Hematopoietic multipotent progenitor cell treated with erythropoietin and hydrocortisone succinate and interleukin-3 and kit ligand, for 4 days (in vitro differentiated cells): ENCODE measurements at regions not wholly inside any gene's neighbourhood (a gene's known extent, or its start where the extent isn't known, plus 50 kb on each side); places are given as distances from the start of the nearest gene placed in this dataset.
A peak's percentile ranks its signal among the peaks of the same experiment; 100 is the strongest.

Experiments used
- DNase-seq: peaks from one replicate; pipeline ENCODE4 v3.0.0-alpha.2; 2015

DNA sequence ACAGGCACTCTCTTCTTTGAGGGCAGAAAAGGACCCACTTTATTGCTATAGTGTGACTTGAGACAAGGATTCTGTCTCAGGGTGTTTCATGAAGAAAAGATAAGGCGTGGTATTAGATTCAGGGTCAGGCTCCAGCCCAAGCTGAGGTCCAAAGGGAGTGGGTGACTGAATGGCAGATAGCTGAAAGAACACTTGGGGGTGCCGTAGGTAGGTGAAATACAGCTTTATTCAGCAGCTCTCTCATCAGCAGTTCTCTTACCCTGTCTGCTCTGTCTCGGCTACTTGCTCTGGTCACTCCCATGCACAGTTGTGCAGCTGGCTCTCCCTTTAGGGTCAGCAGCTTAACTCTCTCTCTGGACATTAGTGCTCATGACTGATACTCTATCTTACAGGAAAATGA, 379.9 kb downstream of the LPIN1 start:
- peak; percentile 52 for DNase-seq

DNA sequence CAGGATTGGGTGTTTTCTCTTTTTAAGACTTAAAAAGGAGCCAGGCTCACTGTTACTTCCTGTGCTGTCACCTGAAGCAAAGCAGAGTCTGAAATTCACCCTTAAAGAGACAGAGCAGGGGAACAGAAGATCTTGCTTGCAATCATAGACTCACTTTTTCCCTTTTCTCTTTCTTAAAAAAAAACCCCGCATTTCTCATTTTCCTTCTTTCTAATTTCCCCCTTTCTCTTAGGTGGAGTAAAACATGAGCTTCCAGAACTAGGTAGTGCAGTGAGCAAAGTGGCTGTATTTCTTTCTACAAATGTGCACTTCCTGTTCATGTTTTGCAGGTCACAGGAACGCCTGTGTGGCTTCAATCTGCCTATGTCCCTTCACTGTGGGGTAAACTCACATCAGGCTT, 381.2 kb downstream of the LPIN1 start:
- DNase-seq: no peak

DNA sequence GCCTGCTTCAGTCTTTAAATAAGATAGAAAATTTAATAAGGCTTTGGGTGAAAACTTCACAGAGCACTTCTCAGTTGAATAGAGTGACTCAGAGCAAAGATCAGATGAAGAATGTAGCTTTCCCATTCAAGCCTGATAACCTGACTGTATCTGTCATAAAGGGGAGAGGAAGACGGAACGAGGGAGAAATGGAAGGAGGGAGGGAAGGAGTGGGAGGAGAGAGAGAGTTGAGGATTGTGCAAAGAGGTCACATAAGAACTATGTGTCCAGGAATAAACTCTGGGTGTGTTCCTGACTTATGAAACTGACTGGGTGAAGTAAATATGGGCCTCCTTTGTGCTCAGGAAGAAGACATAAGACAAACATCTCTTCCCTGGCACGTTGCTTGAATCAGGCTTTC, 385.5 kb downstream of the LPIN1 start:
- no peak for DNase-seq

DNA sequence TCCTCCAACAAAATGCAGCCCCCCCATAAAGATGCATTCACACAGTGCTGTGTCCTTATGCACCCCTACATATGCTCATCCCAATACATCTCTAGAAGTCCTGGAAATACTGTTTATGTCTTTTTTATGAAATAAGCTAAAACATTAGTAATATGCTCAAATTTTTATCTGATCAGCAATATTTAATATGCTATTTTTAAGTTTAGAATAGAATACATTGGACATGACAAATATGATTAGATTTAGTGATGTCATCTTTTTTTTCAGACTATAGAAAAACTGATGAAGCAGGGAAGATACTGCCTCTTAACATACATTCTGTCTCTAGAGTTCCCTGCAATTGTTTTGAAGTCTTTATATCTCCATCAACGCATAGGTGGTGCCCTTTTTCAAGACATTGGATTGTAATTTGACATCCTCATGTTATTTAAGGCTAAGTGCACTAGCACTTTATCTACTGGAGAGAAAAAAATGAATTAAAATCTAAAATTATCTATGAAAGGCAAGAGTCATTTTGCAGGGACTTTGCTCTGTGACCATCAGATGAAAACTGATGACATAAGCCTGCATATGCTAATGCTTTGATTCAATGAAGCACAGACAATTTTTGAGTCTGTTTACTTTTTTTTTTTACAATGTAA, 395.3 kb downstream of the LPIN1 start:
- no peak for DNase-seq

DNA sequence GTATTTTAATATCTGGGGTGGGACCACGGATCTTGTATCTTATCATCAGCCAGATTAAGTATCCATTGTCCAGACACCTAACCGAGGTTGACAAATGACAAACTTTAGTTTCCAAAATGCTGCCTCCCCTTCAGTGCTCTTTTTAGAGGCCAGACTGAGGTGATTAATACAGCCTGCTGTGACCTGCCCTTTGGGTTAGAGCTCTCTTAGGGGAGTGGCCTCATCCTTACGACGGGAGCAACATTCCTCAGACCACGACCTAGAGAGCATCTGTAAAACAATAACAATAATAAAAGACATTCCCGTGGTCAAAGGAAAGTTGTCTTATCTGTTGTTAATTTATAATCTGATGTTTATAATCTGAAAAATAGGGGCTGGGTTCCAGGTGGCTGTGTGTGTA, 405.3 kb downstream of the LPIN1 start:
- no peak for DNase-seq

DNA sequence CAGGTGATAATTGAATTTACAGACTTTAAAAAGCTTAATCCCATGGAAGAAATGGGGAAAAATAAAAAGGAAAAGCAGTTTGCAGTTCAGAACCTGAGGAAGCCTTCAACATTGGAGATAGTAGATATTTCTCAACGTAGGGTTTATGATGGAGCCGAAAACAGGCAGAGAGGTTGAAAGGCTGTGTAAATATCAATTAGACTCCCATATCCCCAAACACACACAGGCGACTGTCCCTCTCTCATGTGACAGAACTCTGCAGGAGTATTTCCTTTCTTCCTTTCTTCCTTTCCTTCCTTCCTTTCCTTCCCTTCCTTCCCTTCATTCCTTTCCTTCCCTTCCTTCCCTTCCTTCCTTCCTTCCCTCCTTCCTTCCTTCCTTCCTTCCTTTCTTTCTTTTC, 406.5 kb downstream of the LPIN1 start:
- no peak for DNase-seq

DNA sequence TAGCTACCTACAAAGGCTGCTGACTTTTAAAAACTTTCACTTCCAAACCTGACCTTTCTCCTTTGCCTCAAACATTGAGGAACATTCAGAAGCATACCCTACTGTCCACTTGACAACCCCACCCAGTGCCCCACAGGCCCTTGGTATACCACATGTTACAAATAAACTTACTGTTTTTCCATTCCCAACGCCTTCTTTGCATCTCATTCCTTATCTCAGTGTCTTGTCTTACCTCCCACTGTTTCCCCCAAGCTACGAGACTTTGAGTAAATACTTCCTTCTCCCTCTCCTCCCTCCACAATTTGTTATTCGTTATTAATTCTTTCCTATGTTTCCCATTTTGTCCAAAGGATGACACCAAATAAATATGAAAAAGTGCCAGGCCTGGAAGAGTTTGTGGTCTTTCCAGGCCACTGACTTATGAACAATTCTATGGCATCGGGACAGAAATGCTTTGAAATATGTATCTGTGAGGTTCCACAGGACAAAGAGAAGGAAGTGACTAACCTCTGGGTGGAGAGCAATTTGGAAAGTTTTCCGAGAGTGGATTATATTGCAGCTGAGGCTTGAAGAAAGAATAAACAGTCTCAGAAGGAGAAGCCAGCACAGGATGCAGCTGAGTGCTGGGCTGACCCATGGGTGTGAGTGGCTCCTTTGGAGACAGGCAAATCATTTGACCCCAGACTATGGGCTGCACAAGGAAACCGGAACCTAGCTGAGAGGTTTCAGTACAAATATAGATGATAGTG, 409.0 kb downstream of the LPIN1 start:
- DNase-seq: no peak

DNA sequence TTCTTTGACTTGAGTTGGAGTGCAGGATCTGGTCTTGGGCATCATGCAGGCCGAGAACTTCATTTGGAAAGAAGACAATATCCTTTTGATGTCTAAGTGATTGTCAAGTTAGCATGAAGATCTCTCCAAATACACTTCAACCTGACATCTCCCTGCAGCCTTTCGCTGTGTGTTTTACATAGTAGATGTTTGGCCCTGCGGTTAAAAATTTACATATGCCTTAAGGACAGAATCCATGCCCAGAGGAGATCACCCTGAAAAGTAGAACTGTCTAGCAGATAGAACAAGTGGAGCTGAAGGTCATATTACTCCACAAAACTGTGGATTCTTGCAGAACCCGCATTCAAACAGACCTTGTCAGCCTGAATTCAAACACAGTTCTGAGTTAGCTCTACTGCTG, 409.9 kb downstream of the LPIN1 start:
- no peak for DNase-seq

DNA sequence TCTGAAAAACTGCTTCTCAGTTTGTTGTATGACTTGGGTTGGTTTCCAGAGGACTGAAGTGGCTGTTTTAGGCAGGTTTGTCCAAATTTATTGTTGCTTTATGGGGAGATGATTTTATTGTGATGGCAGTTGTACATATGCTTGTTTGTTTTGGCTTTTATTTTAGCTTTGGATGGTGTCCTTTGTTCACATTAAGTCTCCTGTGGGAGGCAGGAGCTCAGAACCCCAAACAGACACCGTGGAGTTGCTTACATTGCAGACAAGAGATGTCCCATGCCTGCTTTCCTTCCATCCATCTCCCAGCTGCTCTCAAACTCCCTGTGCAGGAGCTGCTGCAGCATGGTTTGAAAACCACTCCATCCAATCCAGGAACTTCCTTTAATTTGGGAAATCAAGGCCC, 414.7 kb downstream of the LPIN1 start:
- no peak for DNase-seq

DNA sequence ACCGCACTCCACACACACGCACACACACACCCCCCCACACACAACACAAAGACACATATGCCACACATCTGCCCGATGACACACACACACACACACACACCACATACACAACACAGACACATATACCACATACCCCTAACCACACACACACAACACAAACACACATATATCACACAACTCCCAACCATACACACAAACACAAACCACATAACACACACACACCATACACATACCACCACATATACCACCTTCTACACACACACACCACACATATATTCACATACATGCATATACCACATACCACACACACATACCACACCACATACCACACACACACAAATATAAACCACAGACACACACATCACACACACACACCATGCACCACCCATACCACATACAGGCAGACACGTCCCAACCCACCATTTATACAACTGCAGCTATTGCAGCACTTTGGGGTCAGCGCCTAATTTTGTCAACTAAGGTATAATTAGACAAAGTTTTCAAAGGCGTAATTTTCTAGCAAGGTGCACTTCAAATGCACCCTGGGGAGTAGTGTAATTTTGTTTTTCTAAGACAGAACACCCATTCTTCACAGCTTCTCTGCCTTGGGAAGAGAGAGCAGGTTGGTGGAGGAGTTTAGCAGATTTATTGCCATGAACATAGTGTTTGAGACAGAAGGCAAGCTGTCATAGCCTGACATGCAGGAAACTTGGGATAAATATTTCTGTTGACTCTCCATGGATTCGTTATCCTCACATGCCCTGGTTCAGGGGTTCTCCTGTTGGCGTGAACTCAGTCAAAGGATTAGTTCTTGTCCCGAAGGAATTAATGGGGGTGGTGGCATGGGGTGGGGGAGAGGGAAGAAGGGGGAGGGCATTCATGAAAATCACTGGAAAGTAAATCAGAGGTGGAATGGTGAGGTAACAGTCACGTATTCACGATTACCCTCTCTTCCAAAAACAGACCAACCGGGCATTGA, 416.1 kb downstream of the LPIN1 start:
- DNase-seq: no peak

DNA sequence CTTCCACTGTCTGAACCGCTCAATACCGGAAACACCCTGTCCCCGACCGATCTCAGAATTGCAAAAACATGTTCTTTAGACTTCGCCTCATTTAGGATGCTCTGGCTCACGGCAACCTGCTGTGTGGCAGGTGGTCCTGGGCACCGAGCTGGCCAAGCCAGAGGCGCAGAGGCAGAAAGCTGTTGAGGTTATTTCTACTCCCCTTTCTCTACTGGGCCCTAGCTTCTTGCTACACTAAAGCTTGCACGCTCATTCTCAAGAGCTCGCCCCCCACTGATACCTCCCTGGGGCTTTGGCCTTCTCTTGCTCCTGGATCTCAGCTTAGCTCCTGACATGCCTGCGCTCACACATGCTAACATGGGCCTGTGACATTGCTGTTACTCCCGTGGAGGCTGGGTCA, 417.4 kb downstream of the LPIN1 start:
- DNase-seq: no peak

DNA sequence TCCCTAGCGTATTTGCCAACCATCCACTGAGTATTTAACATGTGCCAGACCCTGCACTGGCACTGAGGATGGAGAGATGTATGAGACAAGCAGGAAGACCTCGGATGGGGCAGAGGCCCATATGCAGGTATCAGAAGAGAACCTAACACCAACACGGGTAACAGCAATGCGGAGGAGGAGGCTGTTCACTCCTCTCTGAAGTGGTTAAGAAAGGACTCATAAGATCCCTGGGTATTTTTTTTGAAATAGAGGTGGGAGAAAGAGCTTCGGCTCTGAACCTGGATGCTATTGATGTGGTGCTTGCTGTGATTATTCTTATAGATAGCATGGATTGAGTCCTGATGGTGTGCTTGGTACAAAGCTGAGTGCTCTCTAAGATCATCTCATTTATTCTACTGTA, 418.3 kb downstream of the LPIN1 start:
- DNase-seq: no peak

DNA sequence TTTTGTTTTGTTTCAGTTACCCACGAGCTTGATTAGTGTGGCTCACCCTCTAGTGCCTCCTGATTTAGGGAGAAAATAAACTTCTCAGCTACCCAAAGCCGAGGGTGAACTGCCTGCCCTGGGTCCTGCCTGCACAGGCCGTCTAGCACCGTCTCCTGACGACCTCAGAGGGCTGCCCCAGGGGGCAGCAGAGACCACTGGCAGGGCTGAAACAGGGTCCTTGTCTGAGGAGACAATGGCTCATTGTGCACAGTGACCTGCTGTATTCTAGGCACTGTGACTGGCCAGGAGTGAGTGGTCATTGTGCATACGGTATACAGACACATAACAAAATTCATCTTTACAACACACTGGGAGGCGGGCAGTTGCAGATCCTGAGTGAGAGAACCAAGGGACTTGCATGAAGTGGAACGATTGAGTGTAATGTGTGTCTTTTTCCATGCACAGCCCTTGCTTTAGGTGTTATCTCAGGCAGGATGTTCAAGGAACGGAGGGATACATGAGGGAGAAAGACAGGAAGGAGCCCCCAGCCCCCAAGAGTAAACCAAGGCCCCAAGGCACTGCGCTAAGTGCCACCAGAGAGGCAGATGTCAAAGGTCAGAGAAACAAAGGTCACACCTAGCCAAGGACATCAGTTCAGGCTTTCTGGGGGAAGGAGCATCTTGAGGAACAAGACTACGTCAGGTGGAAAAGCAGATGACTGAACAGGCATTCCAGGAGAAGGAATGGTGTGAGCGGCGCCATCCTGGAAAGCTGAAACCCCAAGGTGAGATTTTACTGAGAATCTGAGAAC, 421.3 kb downstream of the LPIN1 start:
- peak; percentile 58 for DNase-seq

DNA sequence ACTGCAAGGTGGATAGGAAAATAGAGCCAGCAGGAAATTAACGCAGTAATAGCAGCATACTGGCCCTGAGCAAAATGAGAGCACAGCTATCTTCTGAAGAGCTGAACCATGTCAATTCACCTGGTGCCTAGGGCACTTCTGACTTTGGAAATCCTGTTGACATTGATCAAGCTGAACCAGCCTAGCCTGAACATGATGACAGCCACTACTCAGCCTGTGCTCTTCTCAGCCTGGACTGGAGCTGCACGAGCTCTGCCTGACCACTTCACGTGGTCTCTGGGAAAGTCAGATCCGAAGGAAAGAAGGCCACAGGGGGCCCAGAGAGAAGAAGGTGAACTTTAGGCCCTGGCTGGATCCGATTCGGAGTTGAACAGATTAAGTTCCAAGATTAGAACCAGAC, 421.9 kb downstream of the LPIN1 start:
- no peak for DNase-seq

DNA sequence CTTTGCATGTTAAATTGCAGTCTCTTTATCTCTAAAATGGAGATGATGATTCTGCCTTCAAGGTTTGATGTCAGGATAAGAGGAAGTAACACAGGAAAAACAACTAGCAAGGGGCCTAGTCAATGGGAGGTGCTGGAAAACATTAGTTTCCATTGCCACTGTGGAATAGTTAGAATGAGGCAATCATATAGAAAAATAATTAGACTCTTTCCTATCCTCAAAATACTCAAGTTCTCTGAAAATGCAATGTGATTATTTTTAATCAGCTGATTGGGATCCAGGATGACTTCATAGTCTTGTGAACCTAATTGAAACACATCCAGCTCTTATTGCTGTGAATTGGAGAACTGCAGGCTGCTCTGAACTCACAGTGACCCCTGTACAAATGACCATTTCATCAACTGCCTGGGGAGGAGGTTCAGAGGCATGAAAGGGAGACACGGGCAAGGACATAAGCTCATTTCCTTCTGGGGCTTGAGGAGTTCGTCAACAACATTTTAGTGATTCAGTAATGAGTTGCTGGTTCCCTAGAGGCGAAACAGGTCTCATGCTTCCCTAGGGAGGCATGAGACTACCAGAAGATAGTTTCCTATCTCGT, 422.5 kb downstream of the LPIN1 start:
- DNase-seq: no peak

DNA sequence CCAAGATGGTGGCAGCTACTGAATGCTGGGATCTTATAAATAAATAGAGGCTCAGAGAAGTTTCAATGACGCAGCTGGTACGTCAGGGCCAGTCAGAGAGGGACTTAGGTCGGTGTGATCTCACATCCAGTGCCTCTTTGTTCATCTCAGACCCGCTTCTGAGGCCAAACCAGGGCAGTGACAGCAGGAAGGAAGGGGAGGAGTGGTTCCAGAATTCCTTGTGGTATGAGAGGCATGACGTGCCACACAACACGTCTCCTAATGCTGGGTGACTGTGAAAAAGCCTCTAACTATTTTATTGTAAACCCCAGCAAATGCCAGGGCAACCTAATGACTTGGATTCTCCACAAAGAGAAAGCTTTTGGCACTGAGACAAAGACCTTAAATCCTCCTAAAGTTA, 423.3 kb downstream of the LPIN1 start:
- DNase-seq: peak; percentile 48

DNA sequence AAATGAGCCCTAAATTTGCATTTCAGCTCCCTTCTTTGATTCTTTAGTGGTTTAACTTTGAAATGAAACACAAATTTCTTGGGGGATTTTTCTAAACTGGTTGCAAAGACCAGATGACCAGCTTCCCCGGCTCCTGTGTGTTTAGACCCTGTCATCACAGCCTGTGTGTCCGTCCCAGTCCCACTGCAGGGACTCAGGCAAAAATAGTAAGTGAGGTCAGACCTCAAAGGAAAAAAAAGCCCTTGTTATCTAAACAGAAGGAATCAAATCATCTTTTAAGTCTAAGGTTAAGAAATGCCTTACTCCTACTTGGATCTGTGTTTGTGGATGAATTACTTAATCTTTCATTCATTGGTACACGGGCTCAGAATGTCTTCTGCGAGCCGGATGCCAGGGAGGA, 423.7 kb downstream of the LPIN1 start:
- DNase-seq: no peak

DNA sequence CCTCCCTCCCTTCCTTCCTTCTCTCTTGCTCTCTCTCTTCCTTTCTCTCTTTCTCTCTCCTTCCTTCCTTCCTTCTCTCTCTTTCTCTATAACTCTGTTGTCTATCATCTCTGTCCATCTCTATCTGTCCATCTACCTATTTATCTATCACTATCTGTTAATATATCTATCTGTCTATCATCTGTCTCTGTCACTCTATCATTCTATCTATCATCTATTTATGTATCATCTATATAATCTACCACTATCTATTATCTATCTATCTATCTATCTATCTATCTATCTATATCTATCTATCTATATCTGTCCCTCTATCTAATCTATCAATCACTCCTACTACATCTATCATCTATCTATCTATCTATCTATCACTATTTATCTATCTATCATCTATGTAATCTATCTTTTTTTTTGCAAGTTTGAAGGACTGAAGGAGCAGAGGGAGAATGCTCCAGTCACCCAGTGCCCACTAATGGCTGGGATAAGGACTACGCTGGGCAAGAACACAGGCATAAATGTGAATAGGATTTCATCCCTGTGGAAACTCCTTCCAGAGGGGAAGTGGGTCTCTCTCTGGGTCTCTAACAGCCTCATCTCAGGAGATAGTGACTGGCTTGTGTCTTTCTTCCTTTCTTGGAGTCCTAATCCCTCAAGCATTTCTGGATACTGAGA, 427.0 kb downstream of the LPIN1 start:
- no peak for DNase-seq

DNA sequence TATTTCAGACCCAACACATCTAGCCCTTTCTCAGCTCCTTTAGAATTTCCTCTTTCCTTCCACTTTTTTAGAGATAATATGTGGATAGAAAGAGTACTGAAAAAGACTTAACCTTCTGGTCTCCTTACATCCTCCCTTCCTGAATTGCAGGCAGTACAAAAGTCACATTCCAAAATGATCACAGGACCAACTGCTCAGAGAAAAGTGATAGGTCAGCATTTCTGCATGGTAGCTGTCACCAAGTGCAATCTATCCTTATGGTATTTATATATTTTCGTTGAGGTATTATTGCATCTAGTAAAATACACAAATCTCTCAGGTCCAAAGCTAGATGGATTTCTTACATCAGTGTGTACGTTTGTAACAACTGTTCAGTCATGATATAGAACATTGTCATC, 427.5 kb downstream of the LPIN1 start:
- no peak for DNase-seq

DNA sequence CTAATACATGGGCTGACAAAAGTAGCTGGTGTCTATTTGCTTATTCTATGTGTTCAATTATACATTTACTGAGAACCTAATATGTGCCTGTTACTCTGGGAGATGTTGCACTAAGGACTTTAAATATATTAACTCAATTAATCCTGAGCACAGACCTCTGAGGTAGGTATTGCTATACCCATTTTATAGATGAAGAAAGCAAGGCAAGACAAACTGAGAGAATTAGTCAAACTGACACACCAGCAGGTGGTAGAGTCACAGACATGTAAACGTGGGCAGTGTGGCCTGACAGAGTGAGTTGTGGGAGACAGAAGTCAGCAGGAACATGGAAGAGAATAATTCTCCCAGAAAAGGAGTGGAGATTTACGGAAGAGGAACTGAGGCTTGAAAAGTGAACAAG, 428.9 kb downstream of the LPIN1 start:
- DNase-seq: no peak

DNA sequence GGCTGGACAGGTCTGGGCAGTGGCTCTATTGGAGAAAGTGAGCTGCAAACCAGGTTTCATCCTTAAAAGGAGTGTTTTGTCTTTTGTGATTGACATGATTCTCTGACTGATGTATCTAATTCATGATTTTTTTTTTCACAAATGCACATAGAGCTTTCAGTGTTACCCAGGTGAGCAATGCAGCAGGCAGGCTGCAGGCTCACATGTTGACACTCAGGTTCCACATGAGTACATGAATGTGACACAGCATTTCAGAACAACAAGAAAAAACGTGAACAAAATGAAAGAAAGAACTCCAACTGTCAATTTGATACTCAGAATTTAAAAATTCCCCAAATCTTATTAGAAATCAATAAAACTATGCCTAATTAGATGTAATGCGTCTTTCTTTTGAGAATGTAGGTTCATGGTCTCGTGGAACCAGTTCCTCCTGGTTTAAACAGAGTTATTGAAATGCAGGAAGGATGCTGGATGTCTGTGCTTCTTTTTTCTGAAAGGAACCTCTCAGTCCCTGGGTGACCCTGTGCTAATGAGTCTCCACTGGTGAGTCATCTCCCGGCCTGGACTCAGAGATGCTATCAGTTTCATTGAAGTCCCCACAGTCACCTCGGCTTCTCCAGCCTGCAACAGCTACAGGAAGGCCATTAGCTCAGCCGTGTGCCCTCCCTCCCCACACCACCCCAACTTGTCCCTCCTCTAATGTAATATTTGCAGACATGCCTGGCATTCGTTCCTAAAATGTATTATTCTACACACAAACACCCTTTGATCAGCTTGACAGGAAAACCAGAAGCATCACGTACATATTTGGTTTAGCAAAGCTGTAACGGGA, 430.4 kb downstream of the LPIN1 start:
- peak; percentile 84 for DNase-seq
